Inflammatory macrophage (primary cell): ENCODE measurements at regions not wholly inside any gene's neighbourhood (a gene's known extent, or its start where the extent isn't known, plus 50 kb on each side); places are given as distances from the start of the nearest gene placed in this dataset.

Experiments
- DNase-seq, 2 donors: peaks; one replicate each; pipeline ENCODE4 v3.0.0-alpha.2; 2020 to 2022

- no peak for DNase-seq
These were observed 256.4 kb upstream of the TPM1 start for GRCh38 chr15:62785881-62786828.

GRCh38 chr15:62787401-62787800 lies 255.1 kb upstream of the TPM1 start:
- DNase-seq: no peak

- DNase-seq: no peak
These were observed 254.3 kb upstream of the TPM1 start for GRCh38 chr15:62788224-62788623.

- no peak for DNase-seq
These were observed 252.0 kb upstream of the TPM1 start for GRCh38 chr15:62790546-62790945.

GRCh38 chr15:62791694-62792093 lies 250.9 kb upstream of the TPM1 start:
- DNase-seq: no peak

- DNase-seq: no peak
These were observed 249.4 kb upstream of the TPM1 start for GRCh38 chr15:62792986-62793751.

GRCh38 chr15:62793752-62794144 lies 248.8 kb upstream of the TPM1 start:
- DNase-seq: no peak

- DNase-seq: no peak
These were observed 247.4 kb upstream of the TPM1 start for GRCh38 chr15:62795171-62795570.

- no peak for DNase-seq
These were observed 246.5 kb upstream of the TPM1 start for GRCh38 chr15:62795700-62796695.

- no peak for DNase-seq
These were observed 245.4 kb upstream of the TPM1 start for GRCh38 chr15:62797171-62797570.

- DNase-seq: no peak
These were observed 244.0 kb upstream of the TPM1 start for GRCh38 chr15:62798536-62798935.

- no peak for DNase-seq
These were observed 243.5 kb upstream of the TPM1 start for GRCh38 chr15:62799037-62799436.

- DNase-seq: no peak
These were observed 242.6 kb upstream of the TPM1 start for GRCh38 chr15:62799919-62800318.

GRCh38 chr15:62802612-62803011 lies 239.9 kb upstream of the TPM1 start:
- no peak for DNase-seq

GRCh38 chr15:62803856-62804400 lies 238.6 kb upstream of the TPM1 start:
- DNase-seq: no peak

GRCh38 chr15:62805502-62805901 lies 237.0 kb upstream of the TPM1 start:
- DNase-seq: no peak

- no peak for DNase-seq
These were observed 234.9 kb upstream of the TPM1 start for GRCh38 chr15:62807539-62808130.

GRCh38 chr15:62809115-62809967 lies 233.2 kb upstream of the TPM1 start:
- DNase-seq: no peak

- DNase-seq: no peak
These were observed 232.6 kb upstream of the TPM1 start for GRCh38 chr15:62809968-62810260.

GRCh38 chr15:62812515-62812835 lies 230.1 kb upstream of the TPM1 start:
- no peak for DNase-seq
